Coronary artery (tissue), 2 donors: ENCODE measurements at regions not wholly inside any gene's neighbourhood (a gene's known extent, or its start where the extent isn't known, plus 50 kb on each side); places are given as distances from the start of the nearest gene placed in this dataset.

Experiments used
- DNase-seq: peaks from one replicate; pipeline ENCODE4 v3.0.0-alpha.2; 2017; ENCODE audit warnings: low spot score
- H3K27ac ChIP-seq, 2 donors: fragments of 200-600 bp; sonication (generic); one replicate each; pipeline ENCODE4 v1.5.1; 2016 to 2019
- H3K4me3 ChIP-seq: fragments of 200-600 bp; sonication (generic); 2 replicates; pipeline ENCODE4 v1.5.1; 2016; ENCODE audit warnings: mild to moderate bottlenecking, moderate library complexity
- TF ChIP-seq, protein P1 (sequence below): fragments of 200-600 bp; sonication (generic); IDR thresholded peaks from one replicate; pipeline ENCODE4 v1.5.1; 2019; ENCODE audit warnings: antibody characterized with exemption

DNA sequence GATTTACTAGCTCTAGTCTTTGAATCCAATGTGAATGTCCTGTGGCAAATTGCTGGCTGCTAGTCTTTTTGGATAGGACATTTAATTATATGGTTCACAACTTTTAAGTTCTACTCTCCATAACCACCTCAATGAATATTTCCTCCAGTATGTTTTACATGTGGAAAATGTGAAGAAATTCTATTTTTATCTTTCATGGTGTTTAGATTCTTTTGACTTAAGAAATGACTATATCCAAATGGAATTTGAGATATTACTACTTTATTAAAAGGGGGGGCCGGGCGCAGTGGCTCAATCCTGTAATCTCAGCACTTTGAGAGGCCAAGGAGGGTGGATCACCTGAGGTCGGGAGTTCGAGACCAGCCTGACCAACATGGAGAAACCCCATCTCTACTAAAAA is 202.0 kb downstream of the ARL4A start:
- TF ChIP-seq, protein P1, sequence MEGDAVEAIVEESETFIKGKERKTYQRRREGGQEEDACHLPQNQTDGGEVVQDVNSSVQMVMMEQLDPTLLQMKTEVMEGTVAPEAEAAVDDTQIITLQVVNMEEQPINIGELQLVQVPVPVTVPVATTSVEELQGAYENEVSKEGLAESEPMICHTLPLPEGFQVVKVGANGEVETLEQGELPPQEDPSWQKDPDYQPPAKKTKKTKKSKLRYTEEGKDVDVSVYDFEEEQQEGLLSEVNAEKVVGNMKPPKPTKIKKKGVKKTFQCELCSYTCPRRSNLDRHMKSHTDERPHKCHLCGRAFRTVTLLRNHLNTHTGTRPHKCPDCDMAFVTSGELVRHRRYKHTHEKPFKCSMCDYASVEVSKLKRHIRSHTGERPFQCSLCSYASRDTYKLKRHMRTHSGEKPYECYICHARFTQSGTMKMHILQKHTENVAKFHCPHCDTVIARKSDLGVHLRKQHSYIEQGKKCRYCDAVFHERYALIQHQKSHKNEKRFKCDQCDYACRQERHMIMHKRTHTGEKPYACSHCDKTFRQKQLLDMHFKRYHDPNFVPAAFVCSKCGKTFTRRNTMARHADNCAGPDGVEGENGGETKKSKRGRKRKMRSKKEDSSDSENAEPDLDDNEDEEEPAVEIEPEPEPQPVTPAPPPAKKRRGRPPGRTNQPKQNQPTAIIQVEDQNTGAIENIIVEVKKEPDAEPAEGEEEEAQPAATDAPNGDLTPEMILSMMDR = no peak
- no peak overlapping the region for H3K27ac ChIP-seq
- no peak for DNase-seq
- no peak overlapping the region for H3K4me3 ChIP-seq

DNA sequence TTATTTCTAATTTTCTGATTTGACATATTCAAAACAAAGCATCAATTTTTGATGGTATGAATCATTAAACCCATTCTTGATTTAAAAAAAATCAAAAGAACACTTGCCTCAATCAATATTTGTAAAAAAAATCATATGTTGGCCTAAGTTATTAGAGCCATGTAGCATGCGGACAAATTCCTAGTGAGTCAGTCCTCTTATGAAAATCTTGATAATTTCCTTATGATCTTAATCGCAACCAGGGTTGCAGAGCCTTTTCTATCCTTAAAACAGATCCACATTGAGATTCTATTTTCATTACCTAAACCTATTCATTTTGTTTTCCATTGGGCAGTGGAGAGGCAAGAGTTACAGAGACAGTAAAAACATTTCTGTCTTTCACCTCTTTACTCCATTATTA is 203.2 kb downstream of the ARL4A start:
- DNase-seq = no peak
- Histone ChIP-seq H3K4me3 (no peak overlapping the region), H3K27ac (no peak overlapping the region)
- TF ChIP-seq, protein P1 = no peak

DNA sequence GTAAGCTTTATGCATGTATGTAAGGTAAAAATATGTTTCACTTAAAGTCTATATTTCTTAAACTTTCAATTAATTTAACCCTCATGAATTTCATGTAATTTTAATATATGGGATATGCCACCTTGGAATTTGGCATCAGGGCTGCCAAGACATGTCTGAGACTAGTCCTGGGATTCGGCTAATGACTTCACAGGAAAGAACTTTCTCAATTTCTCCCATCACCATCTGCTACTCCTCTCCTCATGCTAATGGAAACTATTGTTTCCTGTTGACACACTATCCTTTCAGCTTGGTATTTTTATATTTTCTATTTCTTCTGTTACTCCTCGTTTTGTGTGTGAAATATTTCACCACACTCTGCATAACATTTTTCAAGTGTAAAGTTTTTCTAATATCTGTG is 205.9 kb downstream of the ARL4A start:
- Histone ChIP-seq H3K4me3 (no peak overlapping the region), H3K27ac (no peak overlapping the region)
- DNase-seq = no peak
- TF ChIP-seq, protein P1 = no peak

DNA sequence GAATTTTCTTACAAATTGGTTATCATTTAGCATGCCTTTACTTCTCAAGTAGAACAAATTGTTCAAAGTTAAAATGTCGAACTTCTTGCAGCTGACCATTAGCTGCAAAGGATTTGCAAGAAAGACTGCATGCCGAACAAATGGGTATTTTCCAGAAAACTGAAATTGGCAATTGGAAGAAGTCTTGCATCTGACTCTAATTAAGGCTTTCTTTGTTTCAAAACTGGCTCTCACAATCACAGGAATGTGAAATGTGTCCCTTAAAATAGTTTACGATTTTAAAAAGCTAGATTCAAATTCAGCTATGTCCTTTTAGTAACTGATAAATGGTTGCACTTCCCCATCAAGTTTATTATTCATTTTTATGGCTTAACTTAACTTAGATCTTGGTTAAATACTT is 207.9 kb downstream of the ARL4A start:
- H3K4me3 ChIP-seq = no peak overlapping the region
- TF ChIP-seq, protein P1 = no peak
- no peak overlapping the region for H3K27ac ChIP-seq
- no peak for DNase-seq

DNA sequence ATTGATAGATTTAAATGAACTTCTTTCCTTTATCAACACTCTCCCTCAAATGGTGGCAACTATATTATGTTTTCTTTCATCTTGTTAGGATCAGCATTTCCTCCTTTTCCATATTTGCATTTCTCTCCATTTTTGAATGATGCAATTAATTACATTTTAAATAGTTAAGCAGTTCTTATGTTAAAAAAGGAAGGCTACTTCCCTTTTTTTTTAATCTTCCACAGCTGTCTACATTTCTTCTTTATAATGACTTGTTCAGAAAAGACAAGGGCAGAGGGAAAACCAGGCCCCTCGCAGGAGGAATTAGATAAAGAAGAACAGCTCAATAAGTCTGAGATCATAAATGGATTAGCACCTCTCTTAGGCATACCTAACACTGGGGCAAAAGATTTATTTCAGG is 208.9 kb downstream of the ARL4A start:
- no peak overlapping the region for H3K27ac ChIP-seq
- TF ChIP-seq, protein P1 = no peak
- DNase-seq = no peak
- no peak overlapping the region for H3K4me3 ChIP-seq

DNA sequence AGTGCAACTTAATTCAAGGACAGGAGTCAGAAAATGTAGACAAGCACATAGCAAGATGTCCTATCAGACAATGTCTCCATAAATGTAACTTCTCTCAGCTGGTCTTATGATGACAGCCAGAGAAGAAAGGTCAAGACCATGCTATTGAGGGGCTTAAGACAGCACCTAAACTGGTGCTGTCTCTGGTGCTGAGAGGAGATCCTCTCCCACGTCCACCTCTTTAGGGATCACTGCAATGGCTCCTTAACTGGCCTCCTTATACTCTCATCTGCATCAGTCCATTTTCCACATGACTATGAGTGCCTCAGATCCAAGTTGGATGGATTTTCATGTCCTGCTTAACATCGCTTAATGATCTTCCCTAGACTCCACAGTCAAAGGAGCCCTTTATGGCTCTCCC is 210.6 kb downstream of the ARL4A start:
- H3K4me3 ChIP-seq = no peak overlapping the region
- TF ChIP-seq, protein P1 = no peak
- H3K27ac ChIP-seq = no peak overlapping the region
- no peak for DNase-seq

DNA sequence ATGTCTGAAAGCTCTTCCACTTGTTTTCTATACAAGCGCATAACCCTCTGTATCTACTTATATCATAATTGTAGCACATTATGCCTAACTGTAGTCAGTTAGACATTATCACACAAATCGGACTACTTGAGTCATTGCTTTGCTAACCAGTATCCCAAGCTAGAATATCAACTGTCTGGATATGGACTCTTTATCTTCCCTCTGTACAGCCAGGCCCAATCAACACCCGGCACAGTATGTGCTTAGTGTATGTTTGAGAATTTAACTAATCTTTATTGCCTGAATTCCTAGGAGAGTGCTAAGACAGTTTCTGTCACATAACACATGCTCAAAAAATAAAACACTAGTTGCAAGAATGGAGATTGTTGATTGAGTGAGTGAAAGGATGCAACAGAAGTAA is 211.2 kb downstream of the ARL4A start:
- Histone ChIP-seq H3K4me3 (no peak overlapping the region), H3K27ac (no peak overlapping the region)
- DNase-seq = no peak
- TF ChIP-seq, protein P1 = no peak
